Astrocyte of the spinal cord (primary cell): ENCODE measurements at regions not wholly inside any gene's neighbourhood (a gene's known extent, or its start where the extent isn't known, plus 50 kb on each side); places are given as distances from the start of the nearest gene placed in this dataset.
A peak's percentile ranks its signal among the peaks of the same experiment; 100 is the strongest.

Experiments
- DNase-seq: peaks from one replicate; pipeline ENCODE4 v3.0.0; 2011; ENCODE audit warnings: low read depth, low spot score
- H3K4me3 ChIP-seq: 2 replicates; pipeline ENCODE4 v1.5.1; 2011; ENCODE audit warnings: low read depth, mild to moderate bottlenecking, low read length, moderate library complexity
- CTCF ChIP-seq: IDR thresholded peaks from 2 replicates; pipeline ENCODE4 v1.5.1; 2012; ENCODE audit warnings: low read depth, mild to moderate bottlenecking, low read length, inconsistent platforms
- in situ Hi-C: cut with HindIII; loops from 2 replicates; pipeline ENCODE4 v1.10.0; 2017; ENCODE audit warnings: low sequenced_read_pairs

GRCh38 chr1:209311770-209312169 is 271.7 kb upstream of the CAMK1G start:
- in situ Hi-C loops, result no loop called here

GRCh38 chr1:209316929-209317328 is 266.6 kb upstream of the CAMK1G start:
- in situ Hi-C loops, result no loop called here
- no peak for TF ChIP-seq CTCF

More at GRCh38 chr1:209311770-209312169, 271.7 kb upstream of the CAMK1G start:
- no peak for DNase-seq
- TF ChIP-seq CTCF, result no peak
- no peak overlapping the region for H3K4me3 ChIP-seq

GRCh38 chr1:209318181-209319056 is 265.1 kb upstream of the CAMK1G start:
- peak; percentile 12 for DNase-seq
- no peak for TF ChIP-seq CTCF
- in situ Hi-C loops, result no loop called here
- no peak overlapping the region for H3K4me3 ChIP-seq

More at GRCh38 chr1:209316929-209317328, 266.6 kb upstream of the CAMK1G start:
- no peak for DNase-seq
- no peak overlapping the region for H3K4me3 ChIP-seq

GRCh38 chr1:209319057-209319432 is 264.5 kb upstream of the CAMK1G start:
- in situ Hi-C loops, result no loop called here

GRCh38 chr1:209319549-209319948 is 264.0 kb upstream of the CAMK1G start:
- in situ Hi-C loops, result no loop called here
- no peak for TF ChIP-seq CTCF
- DNase-seq, result no peak
- no peak overlapping the region for H3K4me3 ChIP-seq

More at GRCh38 chr1:209319057-209319432, 264.5 kb upstream of the CAMK1G start:
- no peak for DNase-seq
- TF ChIP-seq CTCF, result no peak
- H3K4me3 ChIP-seq, result no peak overlapping the region

GRCh38 chr1:209323743-209324142 is 259.8 kb upstream of the CAMK1G start:
- DNase-seq, result no peak
- in situ Hi-C loops, result no loop called here
- no peak overlapping the region for H3K4me3 ChIP-seq
- TF ChIP-seq CTCF, result no peak
